Lower leg skin (tissue), 4 donors: ENCODE measurements at regions not wholly inside any gene's neighbourhood (a gene's known extent, or its start where the extent isn't known, plus 50 kb on each side); places are given as distances from the start of the nearest gene placed in this dataset.

Source experiments
- DNase-seq, 2 donors: peaks; one replicate each; pipeline ENCODE4 v3.0.0-alpha.2; 2019; ENCODE audit warnings: low spot score in 2 of 2
- H3K4me3 ChIP-seq: fragments of 200-600 bp; sonication (generic); 2 replicates; pipeline ENCODE4 v1.5.1; 2017; ENCODE audit warnings: mild to moderate bottlenecking, low read depth; ENCODE audit not compliant: poor library complexity, severe bottlenecking
- CTCF ChIP-seq, 3 donors: fragments of 450-650 bp; IDR thresholded peaks; one replicate each; pipeline ENCODE4 v1.5.1; 2016; ENCODE audit warnings: antibody characterized with exemption in 3 of 3, mild to moderate bottlenecking in 3 of 3, moderate library complexity in 2 of 3
- POLR2A ChIP-seq, 2 donors: fragments of 450-650 bp; IDR thresholded peaks; one replicate each; pipeline ENCODE4 v1.6.1; 2016 to 2017; ENCODE audit warnings: antibody characterized with exemption in 2 of 2, mild to moderate bottlenecking in 1 of 2, moderate library complexity in 1 of 2
- WGBS, 2 donors: methylation state at CpG; one replicate each; pipeline ENCODE4 v1.1.5; 2018; 5-methylcytosine and 5-hydroxymethylcytosine counted together
- intact Hi-C: fragments of 100-400 bp; cut with DNase I; formaldehyde crosslinking; loops from one replicate; pipeline ENCODE4 v1.15.0; 2023; ENCODE audit warnings: low total_unique reads

- intact Hi-C loops = no loop called here
- WGBS, 2 donors = 89 to 93% methylated on average over 6 of the region's 6 CpGs
- H3K4me3 ChIP-seq = no peak overlapping the region
- DNase-seq = no peak
- no peak for TF ChIP-seq POLR2A (IDR thresholded peaks at IDR 0.05)
- no peak for TF ChIP-seq CTCF (IDR thresholded peaks at IDR 0.05)
These were observed 375.3 kb upstream of the XYLT1 start for GRCh38 chr16:17846030-17846429.

DNA sequence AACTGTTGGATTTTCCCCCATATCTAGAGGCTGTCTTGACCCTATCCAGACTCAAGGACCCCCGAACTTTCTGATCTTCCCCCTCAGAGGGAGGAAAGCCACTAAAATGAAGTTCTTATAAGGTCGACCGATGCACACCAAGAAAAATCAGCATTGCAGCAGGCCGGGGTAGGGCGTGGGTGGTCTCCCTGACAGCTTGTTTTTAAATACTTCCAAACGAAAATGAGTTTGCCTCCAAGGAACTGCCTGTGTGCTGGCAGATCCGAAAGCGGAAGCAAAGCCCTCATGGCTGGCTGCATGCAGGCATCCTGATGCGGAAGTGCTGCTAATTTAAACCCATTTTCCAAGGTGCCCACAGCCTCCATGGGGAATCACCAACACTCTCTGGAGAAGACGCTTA lies 374.3 kb upstream of the XYLT1 start:
- H3K4me3 ChIP-seq = no peak overlapping the region
- intact Hi-C loops = no loop called here
- no peak for TF ChIP-seq CTCF (IDR thresholded peaks at IDR 0.05)
- no peak for TF ChIP-seq POLR2A (IDR thresholded peaks at IDR 0.05)
- 65 to 66% methylated on average over 10 of the region's 10 CpGs for WGBS, 2 donors
- DNase-seq = no peak

GRCh38 chr16:17843905-17844304 lies 373.1 kb upstream of the XYLT1 start:
- DNase-seq = no peak
- intact Hi-C loops = no loop called here
- H3K4me3 ChIP-seq = no peak overlapping the region
- WGBS, 2 donors = 87 to 91% methylated on average over 6 of the region's 6 CpGs
- TF ChIP-seq POLR2A (IDR thresholded peaks at IDR 0.05) = no peak
- TF ChIP-seq CTCF (IDR thresholded peaks at IDR 0.05) = no peak

GRCh38 chr16:17839907-17840306 lies 369.1 kb upstream of the XYLT1 start:
- no peak overlapping the region for H3K4me3 ChIP-seq
- TF ChIP-seq POLR2A (IDR thresholded peaks at IDR 0.05) = no peak
- TF ChIP-seq CTCF (IDR thresholded peaks at IDR 0.05) = no peak
- DNase-seq = no peak
- 63 to 64% methylated on average over 5 of the region's 5 CpGs for WGBS, 2 donors
- intact Hi-C loops = no loop called here

GRCh38 chr16:17839272-17839671 lies 368.5 kb upstream of the XYLT1 start:
- intact Hi-C loops = no loop called here
- WGBS, 2 donors = 74 to 76% methylated on average over 9 of the region's 9 CpGs
- DNase-seq = no peak
- H3K4me3 ChIP-seq = no peak overlapping the region
- TF ChIP-seq POLR2A (IDR thresholded peaks at IDR 0.05) (no peak), CTCF (IDR thresholded peaks at IDR 0.05) (no peak)

GRCh38 chr16:17836868-17837602 lies 366.3 kb upstream of the XYLT1 start:
- TF ChIP-seq CTCF (IDR thresholded peaks at IDR 0.05) (no peak), POLR2A (IDR thresholded peaks at IDR 0.05) (no peak)
- 49 to 55% methylated on average over 12 of the region's 12 CpGs for WGBS, 2 donors
- intact Hi-C loops = no loop called here
- H3K4me3 ChIP-seq = no peak overlapping the region
- DNase-seq = peak in 1 of 2 donors; percentile 23
